SU-DHL-6 (cell line): ENCODE measurements at regions not wholly inside any gene's neighbourhood (a gene's known extent, or its start where the extent isn't known, plus 50 kb on each side); places are given as distances from the start of the nearest gene placed in this dataset.

Experiments used
- CTCF ChIP-seq: fragments of 200-600 bp; sonication (generic); IDR thresholded peaks from one replicate; pipeline ENCODE4 v1.5.1; 2017; ENCODE audit warnings: antibody characterized with exemption, mild to moderate bottlenecking, low read length, moderate library complexity; ENCODE audit not compliant: insufficient read depth, poor library complexity, severe bottlenecking
- EZH2phosphoT487 ChIP-seq: fragments of 200-600 bp; sonication (generic), shearing (Covaris generic); conservative IDR thresholded peaks from 2 replicates; pipeline ENCODE4 v1.6.1; 2018; ENCODE audit warnings: mild to moderate bottlenecking, antibody characterized with exemption, low read length, moderate library complexity, mixed read lengths

GRCh38 chr15:97893967-97894366, 66.5 kb upstream of the ARRDC4 start:
- TF ChIP-seq CTCF (no peak), EZH2phosphoT487 (no peak)
